Progenitor cell of endocrine pancreas (in vitro differentiated cells): ENCODE measurements at regions not wholly inside any gene's neighbourhood (a gene's known extent, or its start where the extent isn't known, plus 50 kb on each side); places are given as distances from the start of the nearest gene placed in this dataset.

Experiments used
- DNase-seq: peaks from one replicate; pipeline ENCODE4 v3.0.0; 2021; ENCODE audit warnings: low spot score; ENCODE audit not compliant: unreplicated experiment
- H3K27ac Mint-ChIP-seq: 2 replicates; pipeline ENCODE4 v1.8.0; 2021; ENCODE audit warnings: mild to moderate bottlenecking, moderate library complexity, mixed read lengths
- H3K27me3 Mint-ChIP-seq: 2 replicates; pipeline ENCODE4 v1.8.0; 2021; ENCODE audit warnings: mixed read lengths
- H3K36me3 Mint-ChIP-seq: 2 replicates; pipeline ENCODE4 v1.8.0; 2022; ENCODE audit warnings: mixed read lengths; ENCODE audit not compliant: insufficient read depth
- H3K4me1 Mint-ChIP-seq: 2 replicates; pipeline ENCODE4 v1.8.0; 2021; ENCODE audit warnings: low read depth, mixed read lengths
- H3K4me3 Mint-ChIP-seq: 2 replicates; pipeline ENCODE4 v1.8.0; 2021; ENCODE audit warnings: low read depth, mild to moderate bottlenecking, moderate library complexity, mixed read lengths
- H3K9me3 Mint-ChIP-seq: 2 replicates; pipeline ENCODE4 v1.8.0; 2021; ENCODE audit warnings: low read depth, mixed read lengths
- CTCF ChIP-seq: fragments of 200-600 bp; sonication (generic); IDR thresholded peaks from one replicate; pipeline ENCODE4 v1.5.0; 2021; ENCODE audit warnings: antibody characterized with exemption, mild to moderate bottlenecking; ENCODE audit not compliant: unreplicated experiment

- no peak for TF ChIP-seq CTCF
- no peak for DNase-seq
- H3K9me3 Mint-ChIP-seq: no peaks in the 10 kb centered on the region
- no peaks in the 10 kb centered on the region for H3K4me1 Mint-ChIP-seq
- no peak overlapping the region for H3K4me3 Mint-ChIP-seq
- no peaks in the 10 kb centered on the region for H3K36me3 Mint-ChIP-seq
- no peak overlapping the region for H3K27ac Mint-ChIP-seq
- H3K27me3 Mint-ChIP-seq: no peaks in the 10 kb centered on the region
Measured at GRCh38 chr13:83515268-83516015, 366.8 kb downstream of the SLITRK1 start.

- no peak for DNase-seq
- Mint-ChIP-seq H3K36me3 (no peaks in the 10 kb centered on the region), H3K27ac (no peak overlapping the region), H3K9me3 (no peaks in the 10 kb centered on the region), H3K27me3 (no peaks in the 10 kb centered on the region), H3K4me1 (no peaks in the 10 kb centered on the region), H3K4me3 (no peak overlapping the region)
- TF ChIP-seq CTCF: no peak
Measured at GRCh38 chr13:83508771-83509301, 373.4 kb downstream of the SLITRK1 start.

- H3K4me1 Mint-ChIP-seq: no peaks in the 10 kb centered on the region
- no peak overlapping the region for H3K4me3 Mint-ChIP-seq
- H3K27ac Mint-ChIP-seq: no peak overlapping the region
- TF ChIP-seq CTCF: no peak
- no peaks in the 10 kb centered on the region for H3K36me3 Mint-ChIP-seq
- no peaks in the 10 kb centered on the region for H3K27me3 Mint-ChIP-seq
- peaks cover 3% of the 10 kb centered on the region for H3K9me3 Mint-ChIP-seq
- no peak for DNase-seq
Measured at GRCh38 chr13:83503424-83503823, 378.9 kb downstream of the SLITRK1 start.

GRCh38 chr13:83499286-83499685 lies 383.0 kb downstream of the SLITRK1 start:
- H3K9me3 Mint-ChIP-seq: peaks cover 3% of the 10 kb centered on the region
- H3K4me1 Mint-ChIP-seq: peaks cover 4% of the 10 kb centered on the region
- H3K4me3 Mint-ChIP-seq: no peak overlapping the region
- TF ChIP-seq CTCF: no peak
- no peak for DNase-seq
- H3K27ac Mint-ChIP-seq: no peak overlapping the region
- H3K36me3 Mint-ChIP-seq: no peaks in the 10 kb centered on the region
- H3K27me3 Mint-ChIP-seq: no peaks in the 10 kb centered on the region

GRCh38 chr13:83498481-83499190 lies 383.6 kb downstream of the SLITRK1 start:
- Mint-ChIP-seq H3K4me3 (no peak overlapping the region), H3K4me1 (peaks cover 4% of the 10 kb centered on the region), H3K27me3 (no peaks in the 10 kb centered on the region), H3K36me3 (no peaks in the 10 kb centered on the region), H3K27ac (no peak overlapping the region), H3K9me3 (peaks cover 3% of the 10 kb centered on the region)
- DNase-seq: no peak
- no peak for TF ChIP-seq CTCF
